ENCODE measurements at regions not wholly inside any gene's neighbourhood (a gene's known extent, or its start where the extent isn't known, plus 50 kb on each side); places are given as distances from the start of the nearest gene placed in this dataset.

DNA sequence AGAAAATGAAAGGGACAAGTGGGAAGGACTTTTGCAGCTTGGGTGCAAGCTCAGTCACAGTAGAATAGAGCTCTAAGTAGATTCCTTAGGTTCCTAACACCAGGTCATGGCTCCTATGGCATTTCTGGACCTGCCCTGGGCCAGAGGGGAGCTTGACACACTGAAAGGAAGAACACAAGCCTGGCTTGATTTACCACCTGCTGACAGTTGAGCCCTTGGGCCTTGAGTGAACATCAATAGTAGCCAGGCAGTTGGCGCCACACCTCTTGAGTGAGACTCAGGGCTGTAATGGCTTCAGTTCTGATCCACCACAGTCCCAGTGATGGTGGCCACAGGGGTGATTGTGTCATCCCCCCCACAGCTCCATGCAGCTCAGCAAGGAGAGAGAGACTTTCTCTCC is 221.9 kb upstream of the PCDH17 start:
- Mint-ChIP-seq H3K4me3 (no peak overlapping the region), H3K27me3 (ENCODE audit: insufficient read depth) (no peaks in the 10 kb centered on the region), H3K4me1 (peaks cover 7% of the 10 kb centered on the region), H3K27ac (peak overlapping the region; percentile 67), H3K9me3 (no peaks in the 10 kb centered on the region), H3K36me3 (ENCODE audit: low read depth) (no peaks in the 10 kb centered on the region)
- Histone ChIP-seq H3K9ac (ENCODE audit: extremely low read depth, low read length, poor library complexity, severe bottlenecking) (no peak overlapping the region), H3K27ac (ENCODE audit: low read depth, low read length) (no peak overlapping the region), H3K4me1 (ENCODE audit: control insufficient read depth, insufficient read depth, low read length) (no peaks in the 10 kb centered on the region), H3K27me3 (ENCODE audit: control insufficient read depth, insufficient read depth, low read length, poor library complexity, severe bottlenecking) (no peaks in the 10 kb centered on the region), H3K9me3 (ENCODE audit: control insufficient read depth, low read length) (no peaks in the 10 kb centered on the region), H3K4me3 (ENCODE audit: low read length) (no peak overlapping the region), H3K36me3 (ENCODE audit: control insufficient read depth, insufficient read depth, low read length) (no peaks in the 10 kb centered on the region)
- DNase-seq: peak; percentile 39
- TF ChIP-seq, protein P1, sequence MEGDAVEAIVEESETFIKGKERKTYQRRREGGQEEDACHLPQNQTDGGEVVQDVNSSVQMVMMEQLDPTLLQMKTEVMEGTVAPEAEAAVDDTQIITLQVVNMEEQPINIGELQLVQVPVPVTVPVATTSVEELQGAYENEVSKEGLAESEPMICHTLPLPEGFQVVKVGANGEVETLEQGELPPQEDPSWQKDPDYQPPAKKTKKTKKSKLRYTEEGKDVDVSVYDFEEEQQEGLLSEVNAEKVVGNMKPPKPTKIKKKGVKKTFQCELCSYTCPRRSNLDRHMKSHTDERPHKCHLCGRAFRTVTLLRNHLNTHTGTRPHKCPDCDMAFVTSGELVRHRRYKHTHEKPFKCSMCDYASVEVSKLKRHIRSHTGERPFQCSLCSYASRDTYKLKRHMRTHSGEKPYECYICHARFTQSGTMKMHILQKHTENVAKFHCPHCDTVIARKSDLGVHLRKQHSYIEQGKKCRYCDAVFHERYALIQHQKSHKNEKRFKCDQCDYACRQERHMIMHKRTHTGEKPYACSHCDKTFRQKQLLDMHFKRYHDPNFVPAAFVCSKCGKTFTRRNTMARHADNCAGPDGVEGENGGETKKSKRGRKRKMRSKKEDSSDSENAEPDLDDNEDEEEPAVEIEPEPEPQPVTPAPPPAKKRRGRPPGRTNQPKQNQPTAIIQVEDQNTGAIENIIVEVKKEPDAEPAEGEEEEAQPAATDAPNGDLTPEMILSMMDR (conservative IDR thresholded peaks at IDR 0.05): no peak
- 83 to 93% methylated on average over 1 of the region's 1 CpG for WGBS, 2 experiments (ENCODE audit: insufficient coverage in 1 of 2, insufficient read length in 1 of 2)

GRCh38 chr13:57418067-57418677 is 213.4 kb upstream of the PCDH17 start:
- Mint-ChIP-seq H3K4me1 (peaks cover 10% of the 10 kb centered on the region), H3K4me3 (no peak overlapping the region), H3K27ac (no peak overlapping the region), H3K9me3 (no peaks in the 10 kb centered on the region), H3K36me3 (ENCODE audit: low read depth) (no peaks in the 10 kb centered on the region), H3K27me3 (ENCODE audit: insufficient read depth) (peaks cover 4% of the 10 kb centered on the region)
- no peak for DNase-seq
- Histone ChIP-seq H3K36me3 (ENCODE audit: control insufficient read depth, insufficient read depth, low read length) (no peaks in the 10 kb centered on the region), H3K4me1 (ENCODE audit: control insufficient read depth, insufficient read depth, low read length) (no peaks in the 10 kb centered on the region), H3K9me3 (ENCODE audit: control insufficient read depth, low read length) (no peaks in the 10 kb centered on the region), H3K9ac (ENCODE audit: extremely low read depth, low read length, poor library complexity, severe bottlenecking) (no peak overlapping the region), H3K27me3 (ENCODE audit: control insufficient read depth, insufficient read depth, low read length, poor library complexity, severe bottlenecking) (peaks cover 10% of the 10 kb centered on the region), H3K4me3 (ENCODE audit: low read length) (no peak overlapping the region), H3K27ac (ENCODE audit: low read depth, low read length) (no peak overlapping the region)
- TF ChIP-seq, protein P1 (conservative IDR thresholded peaks at IDR 0.05): no peak
- WGBS, 2 experiments (ENCODE audit: insufficient coverage in 1 of 2, insufficient read length in 1 of 2): 90 to 94% methylated on average over 3 to 6 of the region's 6 CpGs

- no peak for DNase-seq
- Mint-ChIP-seq H3K27me3 (ENCODE audit: insufficient read depth) (no peaks in the 10 kb centered on the region), H3K27ac (no peak overlapping the region), H3K4me1 (peaks cover 10% of the 10 kb centered on the region), H3K9me3 (peaks cover 7% of the 10 kb centered on the region), H3K4me3 (no peak overlapping the region), H3K36me3 (ENCODE audit: low read depth) (no peaks in the 10 kb centered on the region)
- no peaks in the 10 kb centered on the region for H3K4me1 ChIP-seq (ENCODE audit: control insufficient read depth, insufficient read depth, low read length)
- TF ChIP-seq, protein P1 (conservative IDR thresholded peaks at IDR 0.05): no peak
- no peak overlapping the region for H3K9ac ChIP-seq (ENCODE audit: extremely low read depth, low read length, poor library complexity, severe bottlenecking)
- H3K27me3 ChIP-seq (ENCODE audit: control insufficient read depth, insufficient read depth, low read length, poor library complexity, severe bottlenecking): peaks cover 5% of the 10 kb centered on the region
- H3K36me3 ChIP-seq (ENCODE audit: control insufficient read depth, insufficient read depth, low read length): no peaks in the 10 kb centered on the region
- H3K9me3 ChIP-seq (ENCODE audit: control insufficient read depth, low read length): peaks cover 2% of the 10 kb centered on the region
- H3K27ac ChIP-seq (ENCODE audit: low read depth, low read length): no peak overlapping the region
- 88% methylated on average over 1 of the region's 1 CpG; no CpG with 5 or more reads in 1 of the 2 experiments for WGBS, 2 experiments (ENCODE audit: insufficient coverage in 1 of 2, insufficient read length in 1 of 2)
- H3K4me3 ChIP-seq (ENCODE audit: low read length): no peak overlapping the region
Measured at GRCh38 chr13:57424379-57424778, 207.2 kb upstream of the PCDH17 start.

All from endodermal cell (in vitro differentiated cells).